ENCODE measurements at regions not wholly inside any gene's neighbourhood (a gene's known extent, or its start where the extent isn't known, plus 50 kb on each side); places are given as distances from the start of the nearest gene placed in this dataset.

DNA sequence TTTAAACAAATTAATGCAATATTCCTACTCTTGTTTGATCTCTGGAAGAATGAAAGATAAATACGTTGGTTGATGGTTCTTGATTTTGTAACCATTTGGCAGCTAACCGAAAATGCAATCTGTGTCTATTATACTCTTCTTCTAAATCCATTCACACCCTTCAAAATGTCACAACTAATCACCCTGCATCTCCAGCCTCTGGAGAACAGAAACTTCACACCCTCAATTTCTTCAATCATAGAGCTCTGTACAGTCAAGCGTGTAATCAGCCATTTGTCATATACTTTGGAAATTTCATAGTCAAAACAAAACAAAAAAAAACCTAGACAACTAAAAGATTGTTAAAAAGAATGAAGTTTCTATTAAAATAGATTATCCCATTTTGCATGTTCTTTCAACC lies 1482.3 kb upstream of the LRRTM1 start:
- Histone ChIP-seq H3K4me1 (ENCODE audit: control insufficient read depth, insufficient read depth, low read length) (no peaks in the 10 kb centered on the region), H3K36me3 (ENCODE audit: control insufficient read depth, insufficient read depth, low read length) (no peaks in the 10 kb centered on the region), H3K27me3 (ENCODE audit: control insufficient read depth, insufficient read depth, low read length) (no peaks in the 10 kb centered on the region), H3K27ac (ENCODE audit: low read length) (no peak overlapping the region), H3K9me3 (ENCODE audit: control insufficient read depth, insufficient read depth, low read depth, low read length) (no peaks in the 10 kb centered on the region; the same call in 1 of the 2 replicates), H3K4me3 (ENCODE audit: low read depth in 2 of 2, low read length in 2 of 2) (no peak overlapping the region)
- POLR2A ChIA-PET: no interaction called here
- BruUV-seq (replicated peaks): no TSS peak
- ATAC-seq (no peak), DNase-seq (ENCODE audit: low read depth, low spot score) (no peak)
- in situ Hi-C loops (cut with HindIII; ENCODE audit: low pct_unique_long_range_greater_than_20kb, low sequenced_read_pairs): no loop called here
- intact Hi-C loops (cut with micrococcal nuclease; ENCODE audit: unreplicated experiment): no loop called here
- CTCF ChIA-PET: no interaction called here
- no peak for TF ChIP-seq POLR2AphosphoS5 (IDR thresholded peaks at IDR 0.05; ENCODE audit: low read depth, low read length)
- TF ChIP-seq, protein P1, sequence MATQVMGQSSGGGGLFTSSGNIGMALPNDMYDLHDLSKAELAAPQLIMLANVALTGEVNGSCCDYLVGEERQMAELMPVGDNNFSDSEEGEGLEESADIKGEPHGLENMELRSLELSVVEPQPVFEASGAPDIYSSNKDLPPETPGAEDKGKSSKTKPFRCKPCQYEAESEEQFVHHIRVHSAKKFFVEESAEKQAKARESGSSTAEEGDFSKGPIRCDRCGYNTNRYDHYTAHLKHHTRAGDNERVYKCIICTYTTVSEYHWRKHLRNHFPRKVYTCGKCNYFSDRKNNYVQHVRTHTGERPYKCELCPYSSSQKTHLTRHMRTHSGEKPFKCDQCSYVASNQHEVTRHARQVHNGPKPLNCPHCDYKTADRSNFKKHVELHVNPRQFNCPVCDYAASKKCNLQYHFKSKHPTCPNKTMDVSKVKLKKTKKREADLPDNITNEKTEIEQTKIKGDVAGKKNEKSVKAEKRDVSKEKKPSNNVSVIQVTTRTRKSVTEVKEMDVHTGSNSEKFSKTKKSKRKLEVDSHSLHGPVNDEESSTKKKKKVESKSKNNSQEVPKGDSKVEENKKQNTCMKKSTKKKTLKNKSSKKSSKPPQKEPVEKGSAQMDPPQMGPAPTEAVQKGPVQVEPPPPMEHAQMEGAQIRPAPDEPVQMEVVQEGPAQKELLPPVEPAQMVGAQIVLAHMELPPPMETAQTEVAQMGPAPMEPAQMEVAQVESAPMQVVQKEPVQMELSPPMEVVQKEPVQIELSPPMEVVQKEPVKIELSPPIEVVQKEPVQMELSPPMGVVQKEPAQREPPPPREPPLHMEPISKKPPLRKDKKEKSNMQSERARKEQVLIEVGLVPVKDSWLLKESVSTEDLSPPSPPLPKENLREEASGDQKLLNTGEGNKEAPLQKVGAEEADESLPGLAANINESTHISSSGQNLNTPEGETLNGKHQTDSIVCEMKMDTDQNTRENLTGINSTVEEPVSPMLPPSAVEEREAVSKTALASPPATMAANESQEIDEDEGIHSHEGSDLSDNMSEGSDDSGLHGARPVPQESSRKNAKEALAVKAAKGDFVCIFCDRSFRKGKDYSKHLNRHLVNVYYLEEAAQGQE (IDR thresholded peaks at IDR 0.05; ENCODE audit: insufficient read depth in 1 of 2, low read depth in 2 of 2, low read length in 1 of 2): no peak
- no peak for TF ChIP-seq SIN3A (IDR thresholded peaks at IDR 0.05; ENCODE audit: borderline replicate concordance, insufficient read depth, low read depth, low read length)
- TF ChIP-seq, protein P2, sequence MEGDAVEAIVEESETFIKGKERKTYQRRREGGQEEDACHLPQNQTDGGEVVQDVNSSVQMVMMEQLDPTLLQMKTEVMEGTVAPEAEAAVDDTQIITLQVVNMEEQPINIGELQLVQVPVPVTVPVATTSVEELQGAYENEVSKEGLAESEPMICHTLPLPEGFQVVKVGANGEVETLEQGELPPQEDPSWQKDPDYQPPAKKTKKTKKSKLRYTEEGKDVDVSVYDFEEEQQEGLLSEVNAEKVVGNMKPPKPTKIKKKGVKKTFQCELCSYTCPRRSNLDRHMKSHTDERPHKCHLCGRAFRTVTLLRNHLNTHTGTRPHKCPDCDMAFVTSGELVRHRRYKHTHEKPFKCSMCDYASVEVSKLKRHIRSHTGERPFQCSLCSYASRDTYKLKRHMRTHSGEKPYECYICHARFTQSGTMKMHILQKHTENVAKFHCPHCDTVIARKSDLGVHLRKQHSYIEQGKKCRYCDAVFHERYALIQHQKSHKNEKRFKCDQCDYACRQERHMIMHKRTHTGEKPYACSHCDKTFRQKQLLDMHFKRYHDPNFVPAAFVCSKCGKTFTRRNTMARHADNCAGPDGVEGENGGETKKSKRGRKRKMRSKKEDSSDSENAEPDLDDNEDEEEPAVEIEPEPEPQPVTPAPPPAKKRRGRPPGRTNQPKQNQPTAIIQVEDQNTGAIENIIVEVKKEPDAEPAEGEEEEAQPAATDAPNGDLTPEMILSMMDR (IDR thresholded peaks at IDR 0.05): no peak

DNA sequence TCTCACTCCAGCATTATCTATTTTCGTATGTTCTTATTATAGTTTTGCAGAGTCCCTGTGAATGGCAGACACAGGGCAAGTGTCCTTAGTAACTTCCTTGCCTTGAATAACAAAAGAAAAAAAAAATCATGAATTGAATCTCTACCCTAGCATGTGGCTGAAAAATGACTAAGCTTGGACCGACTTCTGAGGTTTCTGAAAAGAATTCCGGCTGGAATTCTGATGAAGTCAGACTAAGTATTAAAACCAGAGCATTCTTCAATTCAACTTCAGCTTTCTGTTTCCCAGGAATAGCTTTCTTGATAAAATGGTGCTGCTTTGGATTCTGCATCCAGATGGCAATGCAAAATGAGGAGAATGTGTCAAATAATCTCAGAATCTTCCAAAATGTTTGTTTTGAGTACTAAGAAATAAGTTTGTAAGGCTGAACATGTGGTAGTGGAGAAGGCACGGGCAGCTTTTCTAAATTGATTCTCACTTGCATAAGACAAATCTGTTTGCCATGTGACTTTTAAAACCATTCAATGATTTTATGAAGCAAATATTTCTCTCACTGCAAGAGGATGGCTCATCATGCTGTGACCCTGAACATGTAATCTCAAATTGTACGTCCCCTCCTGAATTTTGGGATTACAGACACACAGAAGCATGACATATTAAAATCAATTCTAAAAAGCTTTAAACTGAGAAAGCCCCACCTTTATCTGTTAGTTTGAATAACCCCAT lies 1462.8 kb upstream of the LRRTM1 start:
- H3K27me3 ChIP-seq (ENCODE audit: control insufficient read depth, insufficient read depth, low read length): no peaks in the 10 kb centered on the region
- H3K27ac ChIP-seq (ENCODE audit: low read length): no peak overlapping the region
- TF ChIP-seq TCF7L2 (IDR thresholded peaks at IDR 0.05; ENCODE audit: low read depth, low read length) (no peak), SIN3A (IDR thresholded peaks at IDR 0.05; ENCODE audit: borderline replicate concordance, insufficient read depth, low read depth, low read length) (no peak), POLR2AphosphoS5 (IDR thresholded peaks at IDR 0.05; ENCODE audit: low read depth, low read length) (no peak)
- TF ChIP-seq, protein P2 (IDR thresholded peaks at IDR 0.05): no peak
- TF ChIP-seq, protein P1 (IDR thresholded peaks at IDR 0.05; ENCODE audit: insufficient read depth in 1 of 2, low read depth in 2 of 2, low read length in 1 of 2): no peak
- no TSS peak for BruUV-seq (replicated peaks)
- in situ Hi-C loops (cut with HindIII; ENCODE audit: low pct_unique_long_range_greater_than_20kb, low sequenced_read_pairs): no loop called here
- no peaks in the 10 kb centered on the region for H3K9me3 ChIP-seq (ENCODE audit: control insufficient read depth, insufficient read depth, low read depth, low read length)
- no peak overlapping the region for H3K4me3 ChIP-seq (ENCODE audit: low read depth in 2 of 2, low read length in 2 of 2)
- no peaks in the 10 kb centered on the region for H3K4me1 ChIP-seq (ENCODE audit: control insufficient read depth, insufficient read depth, low read length)
- no peaks in the 10 kb centered on the region for H3K36me3 ChIP-seq (ENCODE audit: control insufficient read depth, insufficient read depth, low read length)
- DNase-seq (ENCODE audit: low read depth, low spot score): no peak
- ChIA-PET CTCF (no interaction called here), POLR2A (no interaction called here)
- ATAC-seq: no peak
- intact Hi-C loops (cut with micrococcal nuclease; ENCODE audit: unreplicated experiment): no loop called here

Data from Panc1 (cell line).